ENCODE measurements at regions not wholly inside any gene's neighbourhood (a gene's known extent, or its start where the extent isn't known, plus 50 kb on each side); places are given as distances from the start of the nearest gene placed in this dataset.

GRCh38 chr13:92954746-92955145, 271.9 kb upstream of the GPC6 start:
- no peaks in the 10 kb centered on the region for H3K27me3 ChIP-seq (ENCODE audit: low read length)
- H3K4me1 ChIP-seq (ENCODE audit: insufficient read depth, low read length) = no peaks in the 10 kb centered on the region
- no peak overlapping the region for H3K4me2 ChIP-seq (ENCODE audit: low read length)
- H3K9ac ChIP-seq (ENCODE audit: low read length) = no peak overlapping the region
- BruUV-seq (replicated peaks) = no TSS peak
- CTCF ChIA-PET = no interaction called here
- ATAC-seq (no peak), DNase-seq (no peak)
- TF ChIP-seq EZH2phosphoT487 (IDR thresholded peaks at IDR 0.05; ENCODE audit: borderline replicate concordance, low read length) = no peak
- TF ChIP-seq CTCF (conservative IDR thresholded peaks at IDR 0.05; ENCODE audit: low read depth, low read length) = no peak
- TF ChIP-seq EZH2 (IDR thresholded peaks at IDR 0.05; ENCODE audit: low read length, unreplicated experiment) = no peak
- H3F3A ChIP-seq (ENCODE audit: low read length, unreplicated experiment) = no peaks in the 10 kb centered on the region
- H2AFZ ChIP-seq (ENCODE audit: low read length) = no peak overlapping the region
- no peaks in the 10 kb centered on the region for H3K79me2 ChIP-seq (ENCODE audit: low read length)
- no peak overlapping the region for H3K27ac ChIP-seq (ENCODE audit: low read length)
- H4K20me1 ChIP-seq (ENCODE audit: low read length) = no peaks in the 10 kb centered on the region
- H3K4me3 ChIP-seq (ENCODE audit: low read length) = no peak overlapping the region
- H3K9me3 ChIP-seq (ENCODE audit: low read length) = no peaks in the 10 kb centered on the region
- H3K36me3 ChIP-seq (ENCODE audit: low read depth, low read length) = no peaks in the 10 kb centered on the region
- intact Hi-C loops (cut with micrococcal nuclease) = no loop called here
- POLR2A ChIA-PET (ENCODE audit: unreplicated experiment) = no interaction called here
- H3K9me2 ChIP-seq (replicated peaks; ENCODE audit: low read length) = no peaks in the 10 kb centered on the region

- Histone ChIP-seq H2AFZ (ENCODE audit: low read length) (no peak overlapping the region), H3K4me3 (ENCODE audit: low read length) (no peak overlapping the region), H3K36me3 (ENCODE audit: low read depth, low read length) (no peaks in the 10 kb centered on the region), H3K9ac (ENCODE audit: low read length) (no peak overlapping the region), H3F3A (ENCODE audit: low read length, unreplicated experiment) (no peaks in the 10 kb centered on the region), H3K79me2 (ENCODE audit: low read length) (no peaks in the 10 kb centered on the region), H3K4me2 (ENCODE audit: low read length) (no peak overlapping the region), H4K20me1 (ENCODE audit: low read length) (no peaks in the 10 kb centered on the region), H3K27ac (ENCODE audit: low read length) (no peak overlapping the region), H3K27me3 (ENCODE audit: low read length) (no peaks in the 10 kb centered on the region), H3K9me3 (ENCODE audit: low read length) (no peaks in the 10 kb centered on the region), H3K4me1 (ENCODE audit: insufficient read depth, low read length) (no peaks in the 10 kb centered on the region), H3K9me2 (replicated peaks; ENCODE audit: low read length) (no peaks in the 10 kb centered on the region)
- BruUV-seq (replicated peaks) = no TSS peak
- no peak for TF ChIP-seq EZH2 (IDR thresholded peaks at IDR 0.05; ENCODE audit: low read length, unreplicated experiment)
- no peak for TF ChIP-seq CTCF (conservative IDR thresholded peaks at IDR 0.05; ENCODE audit: low read depth, low read length)
- TF ChIP-seq EZH2phosphoT487 (IDR thresholded peaks at IDR 0.05; ENCODE audit: borderline replicate concordance, low read length) = no peak
- intact Hi-C loops (cut with micrococcal nuclease) = no loop called here
- no peak for DNase-seq
- POLR2A ChIA-PET (ENCODE audit: unreplicated experiment) = no interaction called here
- ATAC-seq = no peak
- CTCF ChIA-PET = no interaction called here
Observed at GRCh38 chr13:92959790-92960189, 266.8 kb upstream of the GPC6 start.

DNA sequence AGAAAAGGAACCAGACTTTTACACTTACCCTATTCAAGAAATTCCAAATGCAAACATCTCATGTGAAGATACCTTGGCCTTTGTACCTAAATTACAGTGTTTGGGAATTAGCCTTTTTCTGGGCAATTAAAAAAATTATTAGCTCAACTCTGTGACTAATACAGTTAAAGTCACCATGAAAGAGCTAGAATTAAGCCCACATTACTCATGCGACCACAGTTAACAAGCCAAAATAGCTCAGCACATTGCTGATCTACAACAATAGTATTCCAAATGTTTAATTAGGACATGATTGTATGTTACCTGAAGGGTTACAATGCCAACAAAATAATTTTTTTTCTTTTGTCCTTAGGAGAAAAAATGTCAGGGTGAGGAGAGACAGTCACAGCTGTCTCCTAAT, 263.6 kb upstream of the GPC6 start:
- H3K9me2 ChIP-seq (replicated peaks; ENCODE audit: low read length) = no peaks in the 10 kb centered on the region
- no peaks in the 10 kb centered on the region for H3K36me3 ChIP-seq (ENCODE audit: low read depth, low read length)
- no peak overlapping the region for H2AFZ ChIP-seq (ENCODE audit: low read length)
- no peaks in the 10 kb centered on the region for H3K79me2 ChIP-seq (ENCODE audit: low read length)
- TF ChIP-seq EZH2 (IDR thresholded peaks at IDR 0.05; ENCODE audit: low read length, unreplicated experiment) = no peak
- TF ChIP-seq CTCF (conservative IDR thresholded peaks at IDR 0.05; ENCODE audit: low read depth, low read length) = no peak
- TF ChIP-seq EZH2phosphoT487 (IDR thresholded peaks at IDR 0.05; ENCODE audit: borderline replicate concordance, low read length) = no peak
- intact Hi-C loops (cut with micrococcal nuclease) = loop anchor here (2.0 kb wide), 1 partner anchor 264 kb away; the partner anchor contains the start of gene GPC6
- ATAC-seq (peak; percentile 85), DNase-seq (peak; percentile 24)
- no peaks in the 10 kb centered on the region for H3F3A ChIP-seq (ENCODE audit: low read length, unreplicated experiment)
- no peaks in the 10 kb centered on the region for H3K9me3 ChIP-seq (ENCODE audit: low read length)
- CTCF ChIA-PET = no interaction called here
- H3K27ac ChIP-seq (ENCODE audit: low read length) = no peak overlapping the region
- H3K4me2 ChIP-seq (ENCODE audit: low read length) = no peak overlapping the region
- no peaks in the 10 kb centered on the region for H4K20me1 ChIP-seq (ENCODE audit: low read length)
- no peaks in the 10 kb centered on the region for H3K4me1 ChIP-seq (ENCODE audit: insufficient read depth, low read length)
- H3K9ac ChIP-seq (ENCODE audit: low read length) = no peak overlapping the region
- no peak overlapping the region for H3K4me3 ChIP-seq (ENCODE audit: low read length)
- H3K27me3 ChIP-seq (ENCODE audit: low read length) = no peaks in the 10 kb centered on the region
- no TSS peak for BruUV-seq (replicated peaks)
- POLR2A ChIA-PET (ENCODE audit: unreplicated experiment) = no interaction called here

Measured in PC-3 (cell line).